GM10248 (cell line): ENCODE measurements at regions not wholly inside any gene's neighbourhood (a gene's known extent, or its start where the extent isn't known, plus 50 kb on each side); places are given as distances from the start of the nearest gene placed in this dataset.

Experiments
- CTCF ChIA-PET: fragments of 300-600 bp; sonication (Branson Sonifier 250); formaldehyde crosslinking; extraction: SDS; loops from one replicate; lab custom pipeline; 2021; ENCODE audit warnings: antibody characterized with exemption; lab: Yijun Ruan, JAX
- POLR2A ChIA-PET: fragments of 350-650 bp; sonication (Branson Sonifier 250); formaldehyde crosslinking; extraction: SDS; loops from one replicate; lab custom pipeline; 2020; ENCODE audit warnings: antibody characterized with exemption; lab: Yijun Ruan, JAX
- DNase-seq: peaks from one replicate; pipeline ENCODE4 v3.0.0; 2012; ENCODE audit errors: extremely low spot score
- CTCF ChIP-seq: IDR thresholded peaks from 2 replicates; pipeline ENCODE4 v1.5.1; 2012; ENCODE audit warnings: mild to moderate bottlenecking, low read depth; ENCODE audit errors: extremely low read depth, missing control alignments, control extremely low read depth

GRCh38 chr9:89993678-89994630 lies 389.1 kb downstream of the GADD45G start:
- ChIA-PET POLR2A (no interaction called here), CTCF (interaction anchor here (1.4 kb wide), 1 partner anchor 391 kb away, joined by 4 read pairs; no protein-coding TSS in a partner anchor)
- no peak for DNase-seq
- no peak for TF ChIP-seq CTCF

GRCh38 chr9:89994988-89995613 lies 390.3 kb downstream of the GADD45G start:
- TF ChIP-seq CTCF = no peak
- no peak for DNase-seq
- ChIA-PET CTCF (interaction anchor here (1.4 kb wide), 1 partner anchor 392 kb away, joined by 4 read pairs; no protein-coding TSS in a partner anchor), POLR2A (no interaction called here)

GRCh38 chr9:89996116-89996515 lies 391.3 kb downstream of the GADD45G start:
- no peak for DNase-seq
- ChIA-PET CTCF (no interaction called here), POLR2A (no interaction called here)
- TF ChIP-seq CTCF = no peak

- DNase-seq = no peak
- CTCF ChIA-PET = no interaction called here
- no peak for TF ChIP-seq CTCF
Observed at GRCh38 chr9:89996773-89997172, 392.0 kb downstream of the GADD45G start.

GRCh38 chr9:89998633-89999032 lies 393.8 kb downstream of the GADD45G start:
- TF ChIP-seq CTCF = no peak
- no peak for DNase-seq
- ChIA-PET POLR2A (no interaction called here), CTCF (interaction anchor here (0.7 to 2.2 kb wide), 3 partner anchors 385 to 434 kb away, joined by 3 to 7 read pairs (median 4); no protein-coding TSS in a partner anchor)

More at GRCh38 chr9:89996773-89997172, 392.0 kb downstream of the GADD45G start:
- POLR2A ChIA-PET = no interaction called here

GRCh38 chr9:89999176-89999533 lies 394.3 kb downstream of the GADD45G start:
- CTCF ChIA-PET = interaction anchor here (0.7 to 2.2 kb wide), 4 partner anchors 385 to 435 kb away, joined by 3 to 7 read pairs (median 5); no protein-coding TSS in a partner anchor
- DNase-seq = no peak
- TF ChIP-seq CTCF = no peak
- POLR2A ChIA-PET = interaction anchor here (0.6 kb wide), 1 partner anchor 185 kb away, joined by 3 read pairs; no protein-coding TSS in a partner anchor
